Panc1 (cell line): ENCODE measurements at regions not wholly inside any gene's neighbourhood (a gene's known extent, or its start where the extent isn't known, plus 50 kb on each side); places are given as distances from the start of the nearest gene placed in this dataset.

Experiments
- ATAC-seq: fragments of 200-7000 bp; cut with Tn5 transposase; 2 replicates; pipeline ENCODE4 v1.9.1; 2020; ENCODE audit warnings: mild to moderate bottlenecking, moderate library complexity
- BruUV-seq: library from RNA; stranded (reverse); fragments of 400-500 nt; replicated peaks from 2 replicates; lab custom pipeline; 2021; lab: Mats Ljungman, UMichigan
- CTCF ChIA-PET: fragments of 300-600 bp; sonication (Branson Sonifier 250); formaldehyde crosslinking; loops from one replicate; lab custom pipeline; 2022; ENCODE audit warnings: antibody characterized with exemption; lab: Charles Lee
- POLR2A ChIA-PET: fragments of 300-600 bp; sonication (Branson Sonifier 250); formaldehyde crosslinking; loops from one replicate; lab custom pipeline; 2022; ENCODE audit warnings: antibody characterized with exemption; lab: Charles Lee
- DNase-seq: peaks from one replicate; pipeline ENCODE4 v3.0.0-alpha.2; 2010; ENCODE audit warnings: low read depth, low spot score
- H3K27ac ChIP-seq: 2 replicates; pipeline ENCODE4 v1.5.1; 2011; ENCODE audit warnings: mild to moderate bottlenecking, low read length, inconsistent platforms
- H3K27me3 ChIP-seq: fragments of 200-500 bp; sonication (Bioruptor generic); 2 replicates; pipeline ENCODE4 v1.6.0; 2014; ENCODE audit warnings: low read length, inconsistent platforms; ENCODE audit not compliant: control insufficient read depth, insufficient read depth
- H3K36me3 ChIP-seq: fragments of 200-500 bp; sonication (Bioruptor generic); 2 replicates; pipeline ENCODE4 v1.5.1; 2014; ENCODE audit warnings: inconsistent platforms, mild to moderate bottlenecking, low read length, moderate library complexity; ENCODE audit not compliant: control insufficient read depth, insufficient read depth
- H3K4me1 ChIP-seq: 2 replicates; pipeline ENCODE4 v1.5.1; 2011; ENCODE audit warnings: inconsistent platforms, mild to moderate bottlenecking, low read length, moderate library complexity; ENCODE audit not compliant: control insufficient read depth, insufficient read depth
- H3K4me3 ChIP-seq, 2 experiments: 2 replicates each; pipeline ENCODE4 v1.5.1; 2011 to 2012; ENCODE audit warnings: low read depth in 2 of 2, low read length in 2 of 2, mild to moderate bottlenecking in 2 of 2, inconsistent platforms in 1 of 2, moderate library complexity in 1 of 2
- H3K9me3 ChIP-seq: fragments of 200-500 bp; sonication (Bioruptor generic); 2 replicates; pipeline ENCODE4 v1.5.1; 2014; ENCODE audit warnings: low read depth, mild to moderate bottlenecking, inconsistent platforms, low read length, moderate library complexity; ENCODE audit not compliant: control insufficient read depth, insufficient read depth
- CTCF ChIP-seq: fragments of 450-650 bp; IDR thresholded peaks from 2 replicates; pipeline ENCODE4 v1.5.1; 2017; ENCODE audit warnings: mild to moderate bottlenecking
- POLR2AphosphoS5 ChIP-seq: IDR thresholded peaks from 2 replicates; pipeline ENCODE4 v1.6.1; 2012; ENCODE audit warnings: mild to moderate bottlenecking, low read depth, low read length, moderate library complexity
- REST ChIP-seq, 2 experiments: IDR thresholded peaks; 2 replicates each; pipeline ENCODE4 v1.6.1; 2011 to 2012; ENCODE audit warnings: low read depth in 2 of 2, control low read depth in 1 of 2, low read length in 1 of 2, mild to moderate bottlenecking in 1 of 2, moderate library complexity in 1 of 2; ENCODE audit not compliant: insufficient read depth in 1 of 2
- SIN3A ChIP-seq: IDR thresholded peaks from 2 replicates; pipeline ENCODE4 v1.6.1; 2012; ENCODE audit warnings: low read depth, mild to moderate bottlenecking, low read length, moderate library complexity, borderline replicate concordance; ENCODE audit not compliant: insufficient read depth
- TCF7L2 ChIP-seq: IDR thresholded peaks from 2 replicates; pipeline ENCODE4 v1.6.1; 2011; ENCODE audit warnings: mild to moderate bottlenecking, low read depth, low read length, inconsistent platforms
- in situ Hi-C: cut with HindIII; loops from 2 replicates; pipeline ENCODE4 v1.10.0; 2016; ENCODE audit warnings: low sequenced_read_pairs, low pct_unique_long_range_greater_than_20kb
- intact Hi-C: fragments of 100-400 bp; cut with micrococcal nuclease; formaldehyde crosslinking; loops from one replicate; pipeline ENCODE4 v1.10.0; 2022; ENCODE audit not compliant: unreplicated experiment

GRCh38 chr1:94306521-94306920 is 69.1 kb upstream of the ARHGAP29 start:
- DNase-seq (no peak), ATAC-seq (no peak)
- BruUV-seq = no TSS peak
- ChIA-PET CTCF (no interaction called here), POLR2A (no interaction called here)
- H3K36me3 ChIP-seq = no peaks in the 10 kb centered on the region
- no peak overlapping the region for H3K4me3 ChIP-seq
- peaks cover 8% of the 10 kb centered on the region for H3K4me1 ChIP-seq
- no peaks in the 10 kb centered on the region for H3K27me3 ChIP-seq
- TF ChIP-seq REST (IDR thresholded peaks at IDR 0.05; ENCODE audit: insufficient read depth in 1 of 2, low read depth in 2 of 2, low read length in 1 of 2) (no peak), TCF7L2 (no peak), POLR2AphosphoS5 (no peak), SIN3A (no peak), CTCF (no peak)
- no peak overlapping the region; the same call in 1 of the 2 replicates for H3K27ac ChIP-seq
- in situ Hi-C loops = no loop called here
- intact Hi-C loops = no loop called here
- no peaks in the 10 kb centered on the region for H3K9me3 ChIP-seq

- DNase-seq (no peak), ATAC-seq (no peak)
- Histone ChIP-seq H3K4me1 (peaks cover 8% of the 10 kb centered on the region), H3K9me3 (no peaks in the 10 kb centered on the region), H3K36me3 (no peaks in the 10 kb centered on the region), H3K27ac (no peak overlapping the region), H3K4me3 (no peak overlapping the region), H3K27me3 (no peaks in the 10 kb centered on the region)
- in situ Hi-C loops (no loop called here), intact Hi-C loops (no loop called here)
- POLR2A ChIA-PET = no interaction called here
- CTCF ChIA-PET = no interaction called here
- BruUV-seq = no TSS peak
- TF ChIP-seq CTCF (no peak), POLR2AphosphoS5 (no peak), SIN3A (no peak), REST (IDR thresholded peaks at IDR 0.05; ENCODE audit: insufficient read depth in 1 of 2, low read depth in 2 of 2, low read length in 1 of 2) (no peak), TCF7L2 (no peak)
These were observed 68.3 kb upstream of the ARHGAP29 start for GRCh38 chr1:94305704-94306103.
